NCI-H510A treated with DMSO at 0.1 percent for 48 hours (cell line): ENCODE measurements at regions not wholly inside any gene's neighbourhood (a gene's known extent, or its start where the extent isn't known, plus 50 kb on each side); places are given as distances from the start of the nearest gene placed in this dataset.

Source experiments
- DNase-seq: peaks from one replicate; lab custom pipeline; 2025; lab: John Stamatoyannopoulos, UW

- DNase-seq: no peak
Measured at GRCh38 chr2:15047184-15047583, 414.7 kb downstream of the LRATD1 start.

- DNase-seq: peak; percentile 19
Measured at GRCh38 chr2:15048000-15048399, 415.5 kb downstream of the LRATD1 start.

- DNase-seq: peak; percentile 61
Measured at GRCh38 chr2:15049096-15049993, 416.8 kb downstream of the LRATD1 start.

- peak; percentile 96 for DNase-seq
Measured at GRCh38 chr2:15050483-15050882, 418.0 kb downstream of the LRATD1 start.

GRCh38 chr2:15053542-15053941 is 421.0 kb downstream of the LRATD1 start:
- DNase-seq: no peak

DNA sequence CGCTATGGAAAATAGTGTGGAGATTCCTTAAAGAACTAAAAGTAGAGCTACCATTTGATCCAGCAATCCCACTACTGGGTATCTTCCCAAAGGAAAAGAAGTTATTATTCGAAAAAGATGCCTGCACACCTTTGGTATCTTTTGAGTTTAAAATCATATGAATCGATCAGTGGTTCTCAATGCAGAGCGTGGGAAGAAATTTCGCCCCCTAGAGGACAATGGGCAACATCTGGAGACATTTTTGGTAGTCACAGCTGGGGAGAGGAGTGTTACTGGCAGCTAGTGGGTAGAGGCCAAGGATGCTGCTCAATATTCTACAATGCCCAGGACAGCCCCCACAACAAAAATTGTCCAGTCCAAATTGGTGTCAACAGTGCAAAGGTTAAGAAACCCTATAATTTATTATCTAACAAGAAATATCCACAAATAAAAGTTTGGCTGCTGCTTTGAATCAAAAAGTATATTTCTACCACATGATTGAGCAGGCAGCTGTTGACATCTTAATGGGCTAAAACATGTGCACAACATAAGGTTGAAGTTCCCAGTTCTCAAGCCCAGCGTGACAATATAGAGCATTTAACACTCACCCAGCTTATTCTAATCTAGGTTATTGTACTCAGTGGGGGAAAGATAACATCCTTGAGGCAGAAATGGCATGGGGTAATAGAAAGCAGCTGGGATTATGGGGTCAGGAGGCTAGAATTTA is 425.7 kb downstream of the LRATD1 start:
- DNase-seq: no peak

- DNase-seq: no peak
Measured at GRCh38 chr2:15058721-15059157, 426.2 kb downstream of the LRATD1 start.

DNA sequence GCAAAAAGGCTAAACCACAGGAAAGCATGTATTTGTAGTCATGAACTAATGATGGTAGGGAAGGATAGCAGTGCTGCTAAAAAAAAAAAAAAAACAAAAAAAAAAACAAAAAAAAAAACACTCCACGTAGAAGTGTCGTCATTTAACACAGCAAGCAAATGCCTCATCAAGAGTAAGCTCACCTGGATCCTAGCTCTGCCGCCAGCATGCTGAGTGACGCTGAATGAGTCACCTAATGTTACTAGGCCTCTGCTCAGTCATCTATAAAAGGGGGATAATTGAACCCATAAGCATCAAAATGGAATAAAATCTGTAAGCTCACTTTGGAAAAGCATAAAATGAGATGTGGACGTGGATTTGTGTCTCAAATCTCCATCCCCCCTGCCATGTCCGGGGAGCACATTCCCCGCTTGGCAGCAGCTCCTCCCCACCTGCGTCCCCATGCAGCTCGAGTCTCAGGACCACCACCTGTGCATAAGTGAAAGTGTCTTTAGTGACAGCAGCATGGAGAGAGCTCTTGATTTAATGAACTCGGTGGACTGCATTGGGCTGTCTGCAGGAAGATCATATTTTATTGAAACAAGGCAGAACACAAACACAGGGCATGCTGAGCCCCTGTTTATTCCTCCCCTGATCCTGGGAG is 427.5 kb downstream of the LRATD1 start:
- peak; percentile 25 for DNase-seq

GRCh38 chr2:15061268-15061667 is 428.8 kb downstream of the LRATD1 start:
- no peak for DNase-seq

DNA sequence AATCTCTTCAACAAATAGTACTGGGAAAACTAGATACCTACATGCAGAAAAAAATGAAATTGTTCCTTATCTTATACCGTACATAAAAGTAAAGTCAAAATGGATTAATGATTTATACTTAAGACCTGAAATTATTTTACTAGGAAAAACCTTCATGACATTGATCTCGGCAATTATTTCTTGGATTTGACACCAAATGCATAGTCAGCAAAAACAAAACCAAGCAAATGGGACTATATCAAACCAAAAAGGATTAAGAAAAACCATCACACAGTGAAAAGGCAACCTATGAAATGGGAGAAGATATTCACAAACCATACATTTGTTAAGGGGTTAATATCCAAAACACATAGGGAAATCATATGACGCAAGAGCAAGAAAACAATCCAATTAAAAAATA is 433.6 kb downstream of the LRATD1 start:
- no peak for DNase-seq

- DNase-seq: no peak
Measured at GRCh38 chr2:15069149-15069548, 436.6 kb downstream of the LRATD1 start.

DNA sequence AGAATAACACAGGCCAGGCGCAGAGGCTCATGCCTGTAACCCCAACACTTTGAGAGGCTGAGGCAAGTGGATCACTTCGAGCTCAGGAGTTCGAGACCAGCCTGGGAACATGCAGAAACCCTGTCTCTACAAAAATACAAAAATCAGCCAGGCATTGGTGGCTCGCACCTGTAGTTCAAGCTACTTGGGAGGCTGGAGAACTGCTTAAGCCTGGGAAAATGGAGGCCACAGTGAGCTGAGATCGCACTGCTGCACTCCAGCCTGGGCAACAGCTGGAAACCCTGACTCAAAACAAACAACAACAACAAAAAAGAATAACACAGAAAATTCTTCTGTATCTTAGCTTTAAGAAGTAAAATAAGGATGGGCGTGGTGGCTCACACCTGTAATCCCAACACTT is 440.3 kb downstream of the LRATD1 start:
- DNase-seq: no peak

GRCh38 chr2:15073664-15074063 is 441.1 kb downstream of the LRATD1 start:
- no peak for DNase-seq

- DNase-seq: no peak
Measured at GRCh38 chr2:15074319-15074718, 441.8 kb downstream of the LRATD1 start.

- no peak for DNase-seq
Measured at GRCh38 chr2:15074751-15075700, 442.5 kb downstream of the LRATD1 start.

DNA sequence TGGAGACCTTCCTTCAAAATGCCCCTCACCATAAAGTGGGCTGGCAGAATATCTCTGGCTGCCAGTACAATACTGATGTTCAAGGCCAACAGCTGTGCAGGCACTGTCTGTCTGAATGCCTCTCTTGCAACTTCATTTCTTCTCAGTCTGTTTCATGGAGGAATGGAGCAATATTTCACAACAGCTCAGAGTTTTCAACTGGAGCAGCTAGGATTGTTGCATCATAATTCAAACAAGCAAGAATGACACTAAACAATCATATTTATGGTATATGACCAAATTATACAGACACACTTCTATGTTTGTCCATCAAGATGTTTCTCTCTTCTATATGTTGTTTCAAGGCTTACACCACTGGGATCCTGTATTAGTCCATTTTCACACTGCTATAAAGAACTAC is 444.2 kb downstream of the LRATD1 start:
- no peak for DNase-seq

GRCh38 chr2:15081356-15081755 is 448.8 kb downstream of the LRATD1 start:
- DNase-seq: no peak

- no peak for DNase-seq
Measured at GRCh38 chr2:15082105-15083058, 449.9 kb downstream of the LRATD1 start.

- DNase-seq: no peak
Measured at GRCh38 chr2:15084826-15085489, 452.4 kb downstream of the LRATD1 start.

DNA sequence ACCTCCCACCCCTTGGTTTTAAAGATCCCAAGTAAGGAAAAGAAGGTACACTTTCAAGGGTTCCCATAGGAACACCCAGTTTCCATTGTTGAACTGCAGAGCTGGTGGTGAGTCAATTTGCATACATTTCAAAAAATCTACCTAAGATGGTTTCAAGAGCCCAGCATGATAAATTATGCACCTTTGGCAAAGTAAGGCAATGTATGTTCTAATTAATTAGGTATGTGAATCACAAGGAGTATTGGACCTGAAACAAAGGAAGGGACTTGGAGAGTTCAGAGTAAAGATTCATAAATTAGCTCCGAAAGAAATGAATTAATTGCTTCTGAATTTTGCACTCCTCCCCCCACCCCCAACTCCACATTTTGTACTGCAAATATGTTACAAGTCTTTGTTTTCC is 459.7 kb downstream of the LRATD1 start:
- no peak for DNase-seq
